BLaER1 (cell line): ENCODE measurements at regions not wholly inside any gene's neighbourhood (a gene's known extent, or its start where the extent isn't known, plus 50 kb on each side); places are given as distances from the start of the nearest gene placed in this dataset.

Experiments used
- H3K27ac ChIP-seq: shearing (Covaris generic); formaldehyde crosslinking; 2 replicates; pipeline ENCODE4 v1.8.1; 2022
- H3K27me3 ChIP-seq: shearing (Covaris generic); formaldehyde crosslinking; 2 replicates; pipeline ENCODE4 v1.8.1; 2022
- H3K36me3 ChIP-seq: shearing (Covaris generic); formaldehyde crosslinking; 2 replicates; pipeline ENCODE4 v1.8.1; 2022
- H3K4me1 ChIP-seq: shearing (Covaris generic); formaldehyde crosslinking; 2 replicates; pipeline ENCODE4 v1.8.1; 2022
- H3K4me2 ChIP-seq: shearing (Covaris generic); formaldehyde crosslinking; 2 replicates; pipeline ENCODE4 v1.8.1; 2022
- H3K4me3 ChIP-seq: shearing (Covaris generic); formaldehyde crosslinking; 2 replicates; pipeline ENCODE4 v1.8.1; 2022
- H3K9ac ChIP-seq: shearing (Covaris generic); formaldehyde crosslinking; 2 replicates; pipeline ENCODE4 v1.8.1; 2022
- H3K9me3 ChIP-seq: shearing (Covaris generic); formaldehyde crosslinking; 2 replicates; pipeline ENCODE4 v1.8.1; 2022
- H4K20me1 ChIP-seq: shearing (Covaris generic); formaldehyde crosslinking; 2 replicates; pipeline ENCODE4 v1.8.1; 2022
- Cebpa-rat ChIP-seq: shearing (Covaris generic); IDR thresholded peaks from 2 replicates; pipeline ENCODE4 v1.8.1; 2022

DNA sequence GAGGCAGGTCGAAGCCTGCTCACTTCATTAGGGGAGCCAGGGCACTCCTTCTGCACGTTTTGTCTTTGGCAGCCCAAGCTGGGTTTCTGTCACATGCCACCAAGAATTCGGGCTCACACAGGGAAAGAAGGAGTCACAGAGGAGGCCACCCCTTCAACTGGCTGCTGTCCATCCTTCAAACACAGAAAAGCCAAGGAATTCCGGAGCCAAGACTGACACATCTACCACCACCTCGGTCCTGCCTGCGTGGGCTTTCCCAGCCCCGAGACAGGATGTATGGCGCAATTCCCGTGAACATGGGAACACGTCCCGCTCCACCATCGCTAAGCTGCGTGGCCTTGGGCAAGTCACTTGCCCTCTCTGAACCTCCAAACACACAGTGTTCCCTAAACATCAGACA, 70.4 kb downstream of the NCOR2 start:
- Histone ChIP-seq H3K27me3 (no peaks in the 10 kb centered on the region), H3K9ac (no peak overlapping the region), H3K4me1 (peaks cover 100% of the 10 kb centered on the region), H3K27ac (peak overlapping the region; percentile 36; the same call in 1 of the 2 replicates), H3K36me3 (peaks cover 35% of the 10 kb centered on the region), H3K9me3 (no peaks in the 10 kb centered on the region), H3K4me2 (peak overlapping the region; percentile 77), H3K4me3 (no peak overlapping the region), H4K20me1 (peaks cover 100% of the 10 kb centered on the region)
- TF ChIP-seq Cebpa-rat: no peak

- Histone ChIP-seq H3K4me2 (peak overlapping the region; percentile 77), H3K4me3 (no peak overlapping the region), H4K20me1 (peaks cover 100% of the 10 kb centered on the region), H3K36me3 (peaks cover 39% of the 10 kb centered on the region), H3K9me3 (no peaks in the 10 kb centered on the region), H3K4me1 (peaks cover 100% of the 10 kb centered on the region), H3K9ac (no peak overlapping the region), H3K27me3 (no peaks in the 10 kb centered on the region), H3K27ac (peak overlapping the region; percentile 36; the same call in 1 of the 2 replicates)
- no peak for TF ChIP-seq Cebpa-rat
Observed at GRCh38 chr12:124496584-124496983, 70.8 kb downstream of the NCOR2 start.

GRCh38 chr12:124495194-124495983, 72.0 kb downstream of the NCOR2 start:
- Histone ChIP-seq H3K4me3 (no peak overlapping the region), H3K27me3 (no peaks in the 10 kb centered on the region), H3K9ac (no peak overlapping the region), H3K9me3 (no peaks in the 10 kb centered on the region), H3K4me2 (peak overlapping the region; percentile 77), H3K27ac (0 out of 2 replicates have a peak overlapping the region, but pooled peaks have one; percentile 35), H3K4me1 (peaks cover 93% of the 10 kb centered on the region), H4K20me1 (peaks cover 100% of the 10 kb centered on the region), H3K36me3 (peaks cover 51% of the 10 kb centered on the region)
- TF ChIP-seq Cebpa-rat: no peak

DNA sequence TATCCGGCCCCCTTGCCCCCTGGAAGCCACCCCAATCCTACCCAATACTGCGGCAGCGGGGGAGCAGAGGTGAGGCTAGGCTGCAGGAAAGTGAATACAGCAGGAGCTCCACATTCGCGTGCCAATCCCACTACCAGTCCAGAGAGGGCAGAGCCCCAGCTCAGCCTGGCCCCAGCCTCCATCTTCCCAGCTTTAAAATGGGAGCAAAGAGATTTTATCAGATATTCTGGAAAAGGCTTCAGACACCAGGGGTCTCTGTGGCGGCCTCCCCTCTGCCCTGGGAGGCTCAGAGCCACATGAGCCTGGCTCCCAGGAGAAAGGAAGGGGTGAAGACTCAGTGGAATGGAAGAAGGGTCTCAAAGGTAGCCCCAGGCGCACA, 72.7 kb downstream of the NCOR2 start:
- Histone ChIP-seq H3K27ac (peak overlapping the region; percentile 42), H3K36me3 (peaks cover 58% of the 10 kb centered on the region), H3K9ac (no peak overlapping the region), H3K4me3 (no peak overlapping the region), H3K4me1 (peaks cover 87% of the 10 kb centered on the region), H3K27me3 (no peaks in the 10 kb centered on the region), H3K9me3 (no peaks in the 10 kb centered on the region), H4K20me1 (peaks cover 100% of the 10 kb centered on the region), H3K4me2 (peak overlapping the region; percentile 77)
- no peak for TF ChIP-seq Cebpa-rat

DNA sequence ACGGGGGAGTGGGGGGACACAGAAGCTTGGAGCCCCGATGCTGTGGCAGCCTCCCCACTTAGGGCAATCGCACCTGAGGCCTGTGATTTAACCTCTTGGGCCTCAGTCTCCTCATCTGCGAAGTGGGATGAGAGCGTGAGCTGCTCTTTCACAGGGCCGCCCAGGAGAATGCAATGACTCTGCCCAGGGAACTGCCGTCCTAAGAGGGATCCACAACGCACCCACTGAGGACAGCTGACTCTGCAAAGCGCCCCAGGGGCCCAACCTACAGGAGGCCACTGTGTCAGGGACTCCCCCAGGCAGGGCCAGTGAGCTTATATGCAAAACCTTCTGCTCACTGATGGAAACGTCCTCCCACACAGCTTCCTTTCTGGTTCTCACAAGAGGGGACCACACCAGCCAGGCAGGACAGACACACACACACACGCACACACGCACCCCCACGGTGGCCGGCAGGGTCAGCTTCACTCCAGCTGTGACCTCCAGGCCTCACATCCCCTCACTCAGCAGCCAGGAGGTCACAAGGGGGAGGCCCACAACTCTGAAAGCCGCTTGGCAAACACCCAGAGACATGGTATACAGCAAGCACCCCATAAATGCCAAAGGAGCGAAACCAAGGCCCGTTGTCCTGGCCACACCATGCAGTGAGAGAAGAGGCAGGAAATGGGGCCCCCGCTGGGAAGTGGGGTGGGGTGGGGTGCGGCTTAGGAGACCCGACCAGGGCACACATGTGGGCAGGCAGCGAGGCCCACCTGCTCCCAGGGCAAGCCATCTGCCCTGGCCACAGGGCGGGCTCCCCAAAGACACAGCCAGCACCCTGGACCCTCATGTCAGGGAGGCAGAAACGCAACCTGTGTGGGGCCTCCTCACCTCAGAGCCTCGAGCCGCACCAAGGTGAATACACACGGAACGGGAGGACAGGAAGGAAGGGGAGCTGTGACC, 73.3 kb downstream of the NCOR2 start:
- Histone ChIP-seq H3K9ac (no peak overlapping the region), H3K36me3 (peaks cover 64% of the 10 kb centered on the region), H3K27ac (peak overlapping the region; percentile 42), H3K4me1 (peaks cover 80% of the 10 kb centered on the region), H3K27me3 (no peaks in the 10 kb centered on the region), H3K4me3 (no peak overlapping the region), H4K20me1 (peaks cover 100% of the 10 kb centered on the region), H3K9me3 (no peaks in the 10 kb centered on the region), H3K4me2 (peak overlapping the region; percentile 77)
- TF ChIP-seq Cebpa-rat: no peak

DNA sequence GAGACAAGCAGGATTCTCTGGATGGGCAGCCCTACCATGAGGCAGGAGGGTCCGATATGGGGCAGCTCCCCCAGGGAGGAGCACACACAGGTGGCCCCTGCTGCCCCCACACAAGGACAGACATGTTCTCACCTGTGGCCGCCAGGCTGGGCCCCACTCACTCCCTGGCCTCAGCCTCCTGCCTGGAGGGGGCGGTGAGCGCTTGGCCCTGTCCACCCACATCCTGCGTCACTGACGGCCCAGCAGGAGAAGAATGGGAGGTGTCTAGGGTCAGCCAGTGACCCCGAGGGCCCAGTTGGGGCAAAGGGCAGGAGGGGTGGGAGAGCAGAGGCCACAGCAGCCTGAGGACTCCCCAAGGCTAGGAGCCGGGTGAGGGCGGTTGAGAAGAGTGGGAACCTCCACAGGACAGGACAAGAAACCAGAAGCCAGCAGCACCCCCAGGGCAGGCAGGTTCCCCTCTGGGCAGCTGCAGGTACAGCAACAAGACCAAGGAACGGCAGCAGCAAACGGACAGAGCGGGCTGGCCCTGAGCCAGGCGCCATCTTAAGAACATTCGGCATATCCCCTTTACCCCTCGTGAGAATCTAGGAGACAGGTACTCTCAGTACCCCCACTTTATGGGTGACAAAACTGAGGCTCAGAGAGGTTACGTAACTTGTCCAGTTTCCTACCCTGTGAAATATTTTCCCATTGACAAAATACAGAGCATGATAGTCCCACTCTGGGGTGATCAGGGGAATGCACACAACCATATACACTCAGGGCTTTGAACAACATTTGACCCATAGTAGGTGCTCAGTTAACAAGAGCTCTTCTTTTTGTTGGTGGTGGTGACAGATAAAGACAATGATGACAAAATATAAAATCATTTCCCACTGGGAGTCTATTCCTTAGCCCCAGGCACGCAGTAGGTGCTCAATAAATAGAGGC, 74.3 kb downstream of the NCOR2 start:
- Histone ChIP-seq H3K4me1 (peaks cover 80% of the 10 kb centered on the region), H3K4me3 (no peak overlapping the region), H3K36me3 (peaks cover 73% of the 10 kb centered on the region), H3K27ac (no peak overlapping the region), H3K4me2 (no peak overlapping the region), H3K9me3 (no peaks in the 10 kb centered on the region), H3K9ac (no peak overlapping the region), H3K27me3 (no peaks in the 10 kb centered on the region), H4K20me1 (peaks cover 100% of the 10 kb centered on the region)
- TF ChIP-seq Cebpa-rat: no peak

- Histone ChIP-seq H3K36me3 (peaks cover 74% of the 10 kb centered on the region), H3K9ac (no peak overlapping the region), H3K9me3 (no peaks in the 10 kb centered on the region), H3K27me3 (no peaks in the 10 kb centered on the region), H3K4me2 (peak overlapping the region; percentile 34), H4K20me1 (peaks cover 100% of the 10 kb centered on the region), H3K4me1 (peaks cover 80% of the 10 kb centered on the region), H3K27ac (no peak overlapping the region; the same call in 1 of the 2 replicates), H3K4me3 (no peak overlapping the region)
- no peak for TF ChIP-seq Cebpa-rat
Observed at GRCh38 chr12:124491856-124492420, 75.5 kb downstream of the NCOR2 start.

GRCh38 chr12:124491310-124491709, 76.1 kb downstream of the NCOR2 start:
- Histone ChIP-seq H3K4me3 (no peak overlapping the region), H3K27ac (no peak overlapping the region), H3K36me3 (peaks cover 80% of the 10 kb centered on the region), H3K27me3 (no peaks in the 10 kb centered on the region), H3K9me3 (no peaks in the 10 kb centered on the region), H3K4me1 (peaks cover 78% of the 10 kb centered on the region), H4K20me1 (peaks cover 100% of the 10 kb centered on the region), H3K9ac (no peak overlapping the region), H3K4me2 (peak overlapping the region; percentile 34)
- TF ChIP-seq Cebpa-rat: no peak
